ENCODE measurements at regions not wholly inside any gene's neighbourhood (a gene's known extent, or its start where the extent isn't known, plus 50 kb on each side); places are given as distances from the start of the nearest gene placed in this dataset.
A peak's percentile ranks its signal among the peaks of the same experiment; 100 is the strongest.

- TF ChIP-seq PAX8 (CRISPR knock-in tag; IDR thresholded peaks at IDR 0.05; ENCODE audit: borderline replicate concordance) (0 out of 2 replicates have a peak, but pooled peaks have one; percentile 63), ZNF468 (CRISPR knock-in tag; IDR thresholded peaks at IDR 0.05) (no peak), CBX1 (IDR thresholded peaks at IDR 0.05; ENCODE audit: low read depth) (peak; percentile 67), ZNF709 (CRISPR knock-in tag; IDR thresholded peaks at IDR 0.05) (peak; percentile 80; the same call in 1 of the 2 replicates), RXRA (CRISPR knock-in tag; IDR thresholded peaks at IDR 0.05) (peak; percentile 72), ZFP91 (CRISPR knock-in tag; IDR thresholded peaks at IDR 0.05; ENCODE audit: borderline replicate concordance) (peak; percentile 88; the same call in 1 of the 2 replicates), ZNF713 (CRISPR knock-in tag; IDR thresholded peaks at IDR 0.05) (peak; percentile 76; the same call in 1 of the 2 replicates), KAT2B (IDR thresholded peaks at IDR 0.05; ENCODE audit: borderline replicate concordance, low read depth, low read length) (no peak), NR0B2 (CRISPR knock-in tag; IDR thresholded peaks at IDR 0.05) (no peak; the same call in 1 of the 2 replicates), THYN1 (CRISPR knock-in tag; IDR thresholded peaks at IDR 0.05; ENCODE audit: borderline replicate concordance, low read depth) (no peak), LCORL (IDR thresholded peaks at IDR 0.05) (no peak), LCORL (CRISPR knock-in tag; IDR thresholded peaks at IDR 0.05) (peak; percentile 90), ZNF292 (CRISPR knock-in tag; IDR thresholded peaks at IDR 0.05; ENCODE audit: borderline replicate concordance, low read depth) (0 out of 2 replicates have a peak, but pooled peaks have one; percentile 44), HMG20A (CRISPR knock-in tag; IDR thresholded peaks at IDR 0.05; ENCODE audit: borderline replicate concordance) (peak; percentile 51; the same call in 1 of the 2 replicates), KIAA2018 (CRISPR knock-in tag; IDR thresholded peaks at IDR 0.05; ENCODE audit: borderline replicate concordance) (no peak), MAFK (conservative IDR thresholded peaks at IDR 0.05 in 1 of 2, IDR thresholded peaks at IDR 0.05 in 1 of 2; ENCODE audit: low read length in 2 of 2) (no peak)
Observed at GRCh38 chr20:1776681-1777475, 118.3 kb upstream of the SIRPA start (continued).

Data from HepG2 (cell line).